OCI-M1 (cell line): ENCODE measurements at regions not wholly inside any gene's neighbourhood (a gene's known extent, or its start where the extent isn't known, plus 50 kb on each side); places are given as distances from the start of the nearest gene placed in this dataset.
"Not testable (repeated sequence)": the region's sequence is repeated elsewhere in the genome, so short reads cannot be mapped to it uniquely, and the experiment has no call there.

Source experiments
- DNase-seq: peaks from one replicate; lab custom pipeline; 2025; lab: John Stamatoyannopoulos, UW

DNA sequence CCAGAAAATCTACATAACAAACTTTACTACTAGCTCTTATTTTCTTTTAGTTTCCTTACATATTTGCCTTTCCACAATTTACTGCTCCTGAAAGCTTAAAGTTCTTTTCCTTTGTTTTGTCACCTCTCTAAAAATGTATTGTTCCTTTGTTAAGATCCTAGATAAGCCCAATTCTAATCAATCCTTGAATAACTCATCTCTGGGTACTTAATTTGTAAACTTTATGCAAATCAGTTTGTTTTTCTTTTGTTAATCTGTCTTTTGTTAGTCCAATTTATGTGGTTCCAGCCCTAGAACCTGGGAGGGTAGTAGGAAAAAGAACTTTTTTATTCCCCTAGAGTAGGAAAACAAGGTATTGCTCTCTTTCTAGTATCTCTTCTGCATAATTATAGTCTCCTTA, 444.7 kb downstream of the PCDH10 start:
- no peak for DNase-seq

DNA sequence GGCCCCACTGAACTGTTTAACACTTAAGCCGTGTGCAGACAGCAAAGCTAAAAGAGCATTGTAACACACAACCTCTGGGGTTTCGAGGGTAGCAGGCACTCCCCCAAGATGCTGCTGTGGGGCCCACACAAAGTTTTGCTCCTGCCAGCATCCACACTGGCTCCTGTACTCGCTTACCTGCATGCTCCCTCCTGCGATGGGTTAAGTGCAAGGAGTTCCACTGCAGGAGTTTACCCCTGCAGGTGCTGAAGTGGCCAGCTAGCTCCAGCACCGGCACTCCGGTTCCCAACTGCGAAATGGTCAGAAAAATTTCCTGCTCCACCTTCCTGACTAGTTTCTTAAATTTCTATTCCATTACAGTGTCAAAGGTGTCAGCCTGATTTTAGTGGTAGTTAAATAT, 443.5 kb downstream of the PCDH10 start:
- no peak for DNase-seq

DNA sequence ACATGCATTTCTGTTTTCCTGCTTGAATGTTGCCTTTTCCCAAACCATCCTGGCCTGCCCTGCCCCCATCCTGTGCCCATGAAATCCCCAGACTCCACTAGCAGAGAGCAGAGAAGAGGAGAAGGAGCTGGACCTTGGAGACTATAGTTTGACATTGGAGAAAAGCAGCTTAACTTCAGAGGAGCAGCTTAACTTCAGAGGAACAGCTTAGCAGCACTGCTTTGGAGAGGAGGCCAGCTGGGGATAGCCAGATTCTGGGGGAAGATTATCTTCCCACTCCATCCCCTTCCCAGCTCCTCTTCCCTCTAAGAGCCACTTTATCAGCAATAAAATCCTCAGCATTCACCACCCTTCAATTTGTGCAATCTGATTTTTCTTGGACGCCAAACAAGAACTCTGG, 443.0 kb downstream of the PCDH10 start:
- no peak for DNase-seq

- DNase-seq: no peak
Observed at GRCh38 chr4:133588306-133588705, 439.2 kb downstream of the PCDH10 start.

GRCh38 chr4:133585323-133585722, 436.2 kb downstream of the PCDH10 start:
- no peak for DNase-seq

- DNase-seq: no peak
Observed at GRCh38 chr4:133584714-133585113, 435.6 kb downstream of the PCDH10 start.

GRCh38 chr4:133581996-133582619, 433.0 kb downstream of the PCDH10 start:
- no peak for DNase-seq

DNA sequence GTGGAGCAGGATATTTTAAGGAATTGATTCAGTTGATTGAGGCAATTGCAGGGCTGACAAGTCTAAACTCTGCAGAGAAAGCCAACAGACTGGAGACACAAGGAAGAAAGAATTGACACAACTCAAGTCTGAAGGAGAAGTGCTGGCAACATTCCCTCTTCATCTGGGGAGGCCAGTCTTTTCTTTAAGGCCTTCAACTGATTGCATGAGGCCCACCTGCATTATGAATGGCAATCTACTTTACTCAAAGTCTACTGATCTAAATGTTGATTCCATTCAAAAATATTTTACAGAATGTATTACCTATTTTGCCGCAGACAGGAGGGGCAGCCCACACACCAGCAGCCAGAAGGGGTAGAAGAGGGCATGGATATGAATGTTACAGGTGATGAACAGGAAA, 425.2 kb downstream of the PCDH10 start:
- no peak for DNase-seq

- DNase-seq: no peak
Observed at GRCh38 chr4:133565379-133565778, 416.3 kb downstream of the PCDH10 start.

DNA sequence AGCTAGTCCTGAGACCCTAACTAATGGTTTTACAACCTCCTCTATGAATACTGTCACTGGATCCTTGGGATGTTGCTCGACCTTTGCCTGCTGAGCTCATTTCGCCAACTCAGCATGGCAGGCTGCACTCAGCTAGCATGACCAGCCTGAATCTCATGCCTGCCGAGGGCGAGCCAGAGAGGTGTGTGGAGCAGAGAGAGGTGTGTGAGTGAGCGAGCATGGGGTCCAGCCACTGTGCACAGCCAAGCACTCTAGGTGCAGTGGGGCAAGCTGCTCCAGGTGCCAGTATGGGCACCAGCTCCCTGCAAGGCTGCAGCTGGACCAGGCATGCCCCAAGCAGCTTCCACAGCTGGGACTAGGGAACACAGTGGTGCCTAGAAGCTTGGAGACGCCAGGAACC, 410.9 kb downstream of the PCDH10 start:
- no peak for DNase-seq

GRCh38 chr4:133555671-133556070, 406.6 kb downstream of the PCDH10 start:
- DNase-seq: peak; percentile 33

GRCh38 chr4:133550436-133550835, 401.3 kb downstream of the PCDH10 start:
- DNase-seq: no peak

DNA sequence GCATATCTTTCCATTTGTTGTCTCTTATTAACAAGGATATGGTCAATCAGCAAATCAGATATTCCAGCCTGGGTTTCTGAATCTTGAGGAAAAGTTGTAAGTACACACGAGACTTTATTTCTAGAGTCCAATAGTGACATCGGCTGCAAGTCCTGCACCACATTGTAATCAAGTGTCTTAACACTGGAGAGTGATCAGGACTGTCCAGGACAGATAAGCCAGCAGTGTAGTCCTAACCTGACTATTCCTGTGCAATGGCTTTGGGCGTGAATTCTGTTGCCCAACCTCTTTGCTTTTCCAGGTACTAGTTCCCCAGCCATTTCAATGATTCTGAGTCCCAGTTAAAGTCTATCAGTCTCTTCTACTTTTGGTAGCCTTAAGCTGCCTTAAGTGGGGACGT, 395.0 kb downstream of the PCDH10 start:
- DNase-seq: peak; percentile 49

- DNase-seq: no peak
Observed at GRCh38 chr4:133537780-133538281, 388.7 kb downstream of the PCDH10 start.

DNA sequence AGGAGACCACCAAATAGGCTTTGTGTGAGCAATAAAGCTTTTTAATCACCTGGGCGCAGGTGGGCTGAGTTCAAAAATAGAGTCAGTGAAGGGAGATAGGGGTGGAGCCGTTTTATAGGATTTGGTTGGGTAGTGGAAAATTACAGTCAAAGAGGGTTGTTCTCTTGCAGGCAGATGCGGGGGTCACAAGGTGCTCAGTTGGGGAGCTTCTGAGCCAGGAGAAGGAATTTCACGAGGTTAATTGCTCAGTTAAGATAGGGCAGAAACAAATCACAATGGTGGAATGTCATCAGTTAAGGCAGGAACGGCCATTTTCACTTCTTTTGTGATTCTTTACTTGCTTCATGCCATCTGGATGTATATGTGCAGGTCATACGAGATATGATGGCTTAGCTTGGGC, 385.1 kb downstream of the PCDH10 start:
- not testable (repeated sequence) for DNase-seq

- no peak for DNase-seq
Observed at GRCh38 chr4:133524369-133524768, 375.3 kb downstream of the PCDH10 start.

DNA sequence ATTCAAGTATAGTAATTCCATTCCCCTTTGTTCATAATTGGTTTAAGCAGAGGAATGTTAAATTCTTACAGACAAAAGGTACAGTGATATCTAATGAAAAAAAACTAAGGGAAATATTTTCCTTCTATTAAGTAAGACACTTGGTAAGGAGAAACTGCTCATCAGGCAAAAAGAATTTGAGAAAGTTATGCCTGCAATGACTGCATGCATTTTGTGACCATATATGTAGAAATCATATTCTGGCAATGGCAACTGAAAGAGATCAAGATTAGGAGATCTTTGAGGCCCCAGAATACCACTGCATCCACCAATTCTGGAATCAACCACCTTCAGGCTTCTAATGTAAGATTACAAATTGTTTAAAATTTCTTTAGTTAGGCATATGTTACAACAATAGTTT, 364.8 kb downstream of the PCDH10 start:
- peak; percentile 16 for DNase-seq

- no peak for DNase-seq
Observed at GRCh38 chr4:133498149-133498548, 349.1 kb downstream of the PCDH10 start.

- DNase-seq: no peak
Observed at GRCh38 chr4:133493776-133494175, 344.7 kb downstream of the PCDH10 start.

DNA sequence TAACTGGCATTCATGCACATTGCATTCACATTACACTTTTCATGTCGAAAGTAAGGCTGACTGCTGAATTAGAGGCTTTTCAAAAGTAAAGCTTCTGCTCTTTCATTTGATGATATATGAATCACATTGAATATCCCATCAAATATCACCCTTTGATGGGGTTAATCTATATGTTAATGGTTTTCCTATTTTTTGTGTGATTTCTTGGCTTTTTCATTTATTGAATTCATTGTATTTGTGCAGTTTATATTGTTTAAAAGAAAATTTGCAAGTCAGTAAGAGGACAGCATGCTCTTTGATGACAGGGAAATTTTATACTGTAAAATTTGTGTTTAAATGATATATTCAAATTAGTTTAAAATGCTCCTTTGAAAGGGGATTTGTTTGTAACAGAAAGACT, 344.1 kb downstream of the PCDH10 start:
- no peak for DNase-seq

GRCh38 chr4:133484287-133484686, 335.2 kb downstream of the PCDH10 start:
- no peak for DNase-seq

DNA sequence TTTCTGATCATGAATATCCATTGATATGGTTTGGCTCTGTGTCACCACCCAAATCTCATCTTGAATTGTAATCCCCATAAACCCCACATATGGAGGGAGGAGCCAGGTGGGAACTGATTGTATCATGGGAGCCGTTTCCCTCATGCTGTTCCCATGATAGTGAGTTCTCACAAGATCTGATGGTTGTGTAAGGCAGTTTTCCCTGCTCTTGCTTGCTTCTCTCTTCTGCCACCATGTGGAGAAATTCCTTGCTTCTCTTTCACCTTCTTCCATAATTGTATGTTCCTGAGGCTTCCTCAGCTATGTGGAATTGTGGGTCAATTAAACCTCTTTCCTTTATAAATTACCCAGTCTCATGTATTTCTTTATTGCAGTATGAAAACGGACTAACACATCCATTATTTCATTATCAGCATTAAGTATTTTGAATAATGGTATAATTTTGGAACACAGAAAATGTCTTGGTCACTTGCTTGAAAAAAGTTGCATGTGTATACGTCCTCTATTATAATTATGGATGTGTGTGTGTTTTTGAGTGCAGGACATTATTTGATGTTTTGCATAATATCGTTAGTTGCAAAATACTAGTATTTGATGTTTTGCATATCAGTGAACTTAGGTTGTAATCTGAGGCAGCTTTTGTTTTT, 334.6 kb downstream of the PCDH10 start:
- peak; percentile 82 for DNase-seq

GRCh38 chr4:133476063-133476462, 327.0 kb downstream of the PCDH10 start:
- DNase-seq: peak; percentile 11

GRCh38 chr4:133474501-133474900, 325.4 kb downstream of the PCDH10 start:
- no peak for DNase-seq
